H1 (cell line): ENCODE measurements at regions not wholly inside any gene's neighbourhood (a gene's known extent, or its start where the extent isn't known, plus 50 kb on each side); places are given as distances from the start of the nearest gene placed in this dataset.

Experiments
- CTCF ChIA-PET: fragments of 300-600 bp; sonication (Branson Sonifier 250); formaldehyde crosslinking; loops from one replicate; lab custom pipeline; 2021; ENCODE audit not compliant: partially characterized antibody; lab: Charles Lee
- POLR2A ChIA-PET: fragments of 300-600 bp; sonication (Branson Sonifier 250); formaldehyde crosslinking; loops from one replicate; lab custom pipeline; 2021; ENCODE audit warnings: inconsistent platforms; ENCODE audit not compliant: partially characterized antibody; lab: Charles Lee
- DNase-seq, 2 experiments: peaks; one replicate each; pipeline versions ENCODE4 v3.0.0 to v3.0.0-alpha.2; 2010 to 2022; ENCODE audit warnings: low spot score in 2 of 2, low read depth in 1 of 2, mixed read lengths in 1 of 2
- FAIRE-seq: peaks from 2 replicates; lab custom pipeline; 2011; peaks lifted over from hg19 to GRCh38; lab: Jason Lieb, UNC
- H2AFZ ChIP-seq: 2 replicates; pipeline ENCODE4 v1.8.1; 2012; ENCODE audit warnings: low read length, inconsistent platforms
- H2AK5ac ChIP-seq: 2 replicates; pipeline ENCODE4 v1.6.1; 2013; ENCODE audit warnings: low read depth, low read length
- H2BK120ac ChIP-seq: replicated peaks from 2 replicates; pipeline ENCODE3; 2013; ENCODE audit warnings: low read depth, low read length, inconsistent platforms
- H2BK12ac ChIP-seq: 2 replicates; pipeline ENCODE4 v1.6.1; 2013; ENCODE audit warnings: low read depth, low read length
- H2BK15ac ChIP-seq: 2 replicates; pipeline ENCODE4 v1.6.1; 2013; ENCODE audit warnings: low read length
- H2BK20ac ChIP-seq: 2 replicates; pipeline ENCODE4 v1.6.1; 2013; ENCODE audit warnings: low read length
- H2BK5ac ChIP-seq: 2 replicates; pipeline ENCODE4 v1.6.1; 2013; ENCODE audit warnings: low read depth, low read length
- H3K14ac ChIP-seq: 2 replicates; pipeline ENCODE4 v1.6.1; 2013; ENCODE audit warnings: inconsistent platforms; ENCODE audit not compliant: insufficient read length
- H3K18ac ChIP-seq: 2 replicates; pipeline ENCODE4 v1.6.1; 2013; ENCODE audit warnings: low read length; ENCODE audit errors: extremely low read depth
- H3K23ac ChIP-seq: 2 replicates; pipeline ENCODE4 v1.6.1; 2013; ENCODE audit warnings: inconsistent platforms; ENCODE audit not compliant: insufficient read length
- H3K23me2 ChIP-seq: 2 replicates; pipeline ENCODE4 v1.6.1; 2013; ENCODE audit warnings: low read depth, low read length
- H3K27ac ChIP-seq: 2 replicates; pipeline ENCODE4 v1.6.1; 2011; ENCODE audit warnings: low read depth, low read length, inconsistent platforms
- H3K27me3 ChIP-seq, 4 experiments: replicated peaks in 1 of 4; 1 replicate in 1 of 4; 2 replicates in 3 of 4; pipeline versions ENCODE4 v1.6.1 to v1.8.1; 2011 to 2013; ENCODE audit warnings: low read length in 3 of 4, mild to moderate bottlenecking in 3 of 4, inconsistent platforms in 2 of 4, mixed read lengths in 2 of 4, moderate library complexity in 1 of 4; ENCODE audit not compliant: control insufficient read depth in 3 of 4, insufficient read depth in 3 of 4; ENCODE audit errors: extremely low read depth in 1 of 4
- H3K36me3 ChIP-seq, 4 experiments: 2 replicates each; pipeline versions ENCODE4 v1.6.1 to v1.8.1; 2011 to 2013; ENCODE audit warnings: mild to moderate bottlenecking in 4 of 4, low read length in 3 of 4, moderate library complexity in 2 of 4, control low read depth in 1 of 4, inconsistent platforms in 1 of 4; ENCODE audit not compliant: insufficient read depth in 4 of 4, control insufficient read depth in 2 of 4
- H3K4ac ChIP-seq: replicated peaks from 2 replicates; pipeline ENCODE3; 2013; ENCODE audit warnings: low read length, low read depth, mixed read lengths, inconsistent platforms; ENCODE audit not compliant: insufficient read length
- H3K4me1 ChIP-seq, 4 experiments: replicated peaks in 1 of 4; 1 replicate in 1 of 4; 2 replicates in 3 of 4; pipeline versions ENCODE4 v1.6.1 to v1.8.1; 2011 to 2013; ENCODE audit warnings: low read length in 3 of 4, inconsistent platforms in 2 of 4, mixed read lengths in 1 of 4; ENCODE audit not compliant: insufficient read depth in 4 of 4, control insufficient read depth in 3 of 4
- H3K4me2 ChIP-seq, 2 experiments: 2 replicates each; pipeline versions ENCODE4 v1.6.1 to v1.8.1; 2011 to 2013; ENCODE audit warnings: low read depth in 2 of 2, low read length in 2 of 2, control low read depth in 1 of 2, inconsistent platforms in 1 of 2, mild to moderate bottlenecking in 1 of 2; ENCODE audit not compliant: insufficient read depth in 1 of 2
- H3K4me3 ChIP-seq, 4 experiments: fragments of 200-600, 300-600 bp in 1 of 4; sonication (generic), shearing (Covaris generic), sonication (Bioruptor Twin) in 1 of 4; 2 replicates each; pipeline versions ENCODE4 v1.5.1 to v1.8.1; 2011 to 2016; ENCODE audit warnings: low read length in 4 of 4, low read depth in 3 of 4, control low read depth in 2 of 4, inconsistent platforms in 2 of 4, mild to moderate bottlenecking in 2 of 4, mixed read lengths in 1 of 4, moderate library complexity in 1 of 4; ENCODE audit not compliant: insufficient read depth in 2 of 4; ENCODE audit errors: extremely low read depth in 1 of 4
- H3K56ac ChIP-seq: replicated peaks from 2 replicates; pipeline ENCODE3; 2013; ENCODE audit warnings: low read depth, mild to moderate bottlenecking, mixed read lengths, low read length, inconsistent platforms; ENCODE audit not compliant: insufficient read length
- H3K79me1 ChIP-seq: 2 replicates; pipeline ENCODE4 v1.6.1; 2013; ENCODE audit warnings: low read depth, low read length, control low read depth
- H3K79me2 ChIP-seq, 2 experiments: 2 replicates each; pipeline versions ENCODE4 v1.6.1 to v1.8.1; 2012 to 2013; ENCODE audit warnings: low read length in 2 of 2, mild to moderate bottlenecking in 2 of 2, inconsistent platforms in 1 of 2; ENCODE audit not compliant: insufficient read depth in 2 of 2, control insufficient read depth in 1 of 2
- H3K9ac ChIP-seq, 4 experiments: replicated peaks in 1 of 4; 1 replicate in 1 of 4; 2 replicates in 3 of 4; pipeline versions ENCODE4 v1.6.1 to v1.8.1; 2011 to 2013; ENCODE audit warnings: low read depth in 3 of 4, low read length in 3 of 4, control low read depth in 2 of 4, mild to moderate bottlenecking in 2 of 4, moderate library complexity in 2 of 4, inconsistent platforms in 1 of 4; ENCODE audit errors: extremely low read depth in 1 of 4
- H3K9me3 ChIP-seq, 2 experiments: 2 replicates each; pipeline versions ENCODE4 v1.6.1 to v1.8.1; 2012 to 2013; ENCODE audit warnings: mild to moderate bottlenecking in 2 of 2, moderate library complexity in 2 of 2, control low read depth in 1 of 2, inconsistent platforms in 1 of 2, low read depth in 1 of 2, low read length in 1 of 2, mixed read lengths in 1 of 2; ENCODE audit not compliant: insufficient read depth in 2 of 2
- H4K20me1 ChIP-seq, 2 experiments: replicated peaks in 1 of 2; 2 replicates each; pipeline versions ENCODE3 to v1.8.1; 2011 to 2013; ENCODE audit warnings: inconsistent platforms in 2 of 2, low read length in 2 of 2, mild to moderate bottlenecking in 1 of 2; ENCODE audit not compliant: insufficient read depth in 2 of 2, control insufficient read depth in 1 of 2
- H4K5ac ChIP-seq: 2 replicates; pipeline ENCODE4 v1.6.1; 2013; ENCODE audit warnings: low read length, low read depth, mixed read lengths, inconsistent platforms; ENCODE audit not compliant: insufficient read length
- H4K8ac ChIP-seq: 2 replicates; pipeline ENCODE4 v1.8.0; 2013; ENCODE audit warnings: mild to moderate bottlenecking, moderate library complexity, low read length, inconsistent platforms; ENCODE audit not compliant: insufficient read depth; ENCODE audit errors: extremely low read depth
- H4K91ac ChIP-seq: replicated peaks from 2 replicates; pipeline ENCODE3; 2013; ENCODE audit warnings: low read length, mixed read lengths, inconsistent platforms; ENCODE audit not compliant: insufficient read length
- ATF2 ChIP-seq: IDR thresholded peaks from 2 replicates; pipeline ENCODE4 v1.6.1; 2012; ENCODE audit warnings: low read length, inconsistent platforms
- CHD2 ChIP-seq: IDR thresholded peaks from 2 replicates; pipeline ENCODE4 v1.6.1; 2012; ENCODE audit warnings: low read length, improper control_type of control experiment
- CTBP2 ChIP-seq: IDR thresholded peaks from 2 replicates; pipeline ENCODE4 v1.7.0; 2011; ENCODE audit warnings: borderline replicate concordance, mild to moderate bottlenecking, moderate library complexity, mixed read lengths, low read length; ENCODE audit not compliant: insufficient read depth, insufficient read length
- KDM4A ChIP-seq: IDR thresholded peaks from one replicate; pipeline ENCODE4 v1.7.1; 2012; ENCODE audit warnings: low read depth, mild to moderate bottlenecking, moderate library complexity, low read length, inconsistent platforms; ENCODE audit not compliant: severe bottlenecking
- TCF12 ChIP-seq: IDR thresholded peaks from 2 replicates; pipeline ENCODE4 v1.6.1; 2011; ENCODE audit warnings: low read depth, mild to moderate bottlenecking, low read length
- YY1 ChIP-seq: IDR thresholded peaks from 2 replicates; pipeline ENCODE4 v1.6.1; 2011; ENCODE audit warnings: low read depth, mild to moderate bottlenecking, low read length
- WGBS, 2 experiments: shearing (Covaris generic) in 1 of 2; methylation state at CpG; one replicate each; pipeline versions ENCODE4 v1.1.6 to v1.1.7; 2013 to 2015; ENCODE audit warnings: low lambda C conversion rate in 2 of 2, mixed read lengths in 2 of 2, inconsistent platforms in 1 of 2, low coverage in 1 of 2, missing lambda C conversion rate in 1 of 2; ENCODE audit not compliant: insufficient replicate concordance in 2 of 2, insufficient coverage in 1 of 2, insufficient read length in 1 of 2; ENCODE audit errors: extremely low coverage in 1 of 2, missing lambda C conversion rate in 1 of 2; 5-methylcytosine and 5-hydroxymethylcytosine counted together

GRCh38 chr4:156408749-156409148 is 455.1 kb upstream of the CTSO start:
- Histone ChIP-seq H4K20me1 (no peaks in the 10 kb centered on the region), H3K27ac (no peak overlapping the region), H4K8ac (no peak overlapping the region), H3K4me3 (no peak overlapping the region), H2BK12ac (no peak overlapping the region), H3K18ac (no peak overlapping the region), H3K4me1 (no peaks in the 10 kb centered on the region), H3K9ac (no peak overlapping the region), H3K9me3 (no peaks in the 10 kb centered on the region), H2BK15ac (no peak overlapping the region), H4K5ac (no peak overlapping the region), H2AK5ac (no peak overlapping the region), H2AFZ (no peak overlapping the region), H2BK120ac (no peak overlapping the region), H3K23ac (no peak overlapping the region), H3K56ac (no peak overlapping the region), H2BK20ac (no peak overlapping the region), H3K79me2 (no peaks in the 10 kb centered on the region), H3K4ac (no peak overlapping the region), H3K4me2 (no peak overlapping the region), H4K91ac (no peak overlapping the region), H3K27me3 (no peaks in the 10 kb centered on the region), H3K79me1 (no peaks in the 10 kb centered on the region), H3K14ac (no peak overlapping the region), H2BK5ac (no peak overlapping the region), H3K36me3 (no peaks in the 10 kb centered on the region), H3K23me2 (no peaks in the 10 kb centered on the region)
- DNase-seq, result no peak
- FAIRE-seq, result no peak
- TF ChIP-seq YY1 (no peak), ATF2 (no peak), TCF12 (no peak), CTBP2 (no peak), CHD2 (no peak), KDM4A (no peak)
- ChIA-PET POLR2A (no interaction called here), CTCF (no interaction called here)
- WGBS, 2 experiments, result 95% methylated on average over 4 of the region's 4 CpGs; no CpG with 5 or more reads in 1 of the 2 experiments
